Adrenal gland (tissue), 5 donors: ENCODE measurements at regions not wholly inside any gene's neighbourhood (a gene's known extent, or its start where the extent isn't known, plus 50 kb on each side); places are given as distances from the start of the nearest gene placed in this dataset.

Experiments used
- CTCF ChIP-seq, 6 experiments: fragments of 450-650 bp in 4 of 6; fragments of 200-600 bp in 2 of 6; sonication (generic) in 1 of 6; IDR thresholded peaks; 1 replicate in 5 of 6; 2 replicates in 1 of 6; pipeline versions ENCODE4 v1.5.1 to v1.8.0; 2016 to 2021; ENCODE audit warnings: antibody characterized with exemption in 6 of 6, mild to moderate bottlenecking in 2 of 6, moderate library complexity in 1 of 6
- POLR2A ChIP-seq, 2 donors: fragments of 450-650 bp; IDR thresholded peaks; one replicate each; pipeline ENCODE4 v1.6.1; 2017; ENCODE audit warnings: antibody characterized with exemption in 2 of 2, mild to moderate bottlenecking in 2 of 2, moderate library complexity in 1 of 2
- donor health status: DM: no; HTN: no; CAD: no.

GRCh38 chr5:2020730-2021129 is 138.0 kb upstream of the IRX4 start:
- TF ChIP-seq CTCF (IDR thresholded peaks at IDR 0.05) (no peak), POLR2A (IDR thresholded peaks at IDR 0.05) (no peak)
